HCT116 (cell line): ENCODE measurements at regions not wholly inside any gene's neighbourhood (a gene's known extent, or its start where the extent isn't known, plus 50 kb on each side); places are given as distances from the start of the nearest gene placed in this dataset.

Experiments
- ATAC-seq: fragments of 200-7000 bp; cut with Tn5 transposase; 2 replicates; pipeline ENCODE4 v1.9.1; 2020; ENCODE audit warnings: mild to moderate bottlenecking, moderate library complexity
- BruUV-seq: library from RNA; stranded (reverse); fragments of 400-500 nt; replicated peaks from 2 replicates; lab custom pipeline; 2021; lab: Mats Ljungman, UMichigan
- CTCF ChIA-PET: fragments of 300-600 bp; sonication (Branson Sonifier 250); formaldehyde crosslinking; loops from one replicate; lab custom pipeline; 2021; ENCODE audit warnings: antibody characterized with exemption; lab: Charles Lee
- POLR2A ChIA-PET: fragments of 300-600, 350-600 bp; sonication (Branson Sonifier 250); formaldehyde crosslinking; loops from one replicate; lab custom pipeline; 2021; ENCODE audit warnings: antibody characterized with exemption; lab: Charles Lee
- RAD21 ChIA-PET, 2 experiments: fragments of 300-600 bp; sonication (Branson Sonifier 250); formaldehyde crosslinking; loops; one replicate each; lab custom pipeline; 2023; ENCODE audit warnings: low total read pairs in 2 of 2; ENCODE audit not compliant: uncharacterized antibody in 2 of 2, unreplicated experiment in 2 of 2, low non-redundant PET in 1 of 2; lab: Charles Lee
- DNase-seq: peaks from one replicate; pipeline ENCODE4 v3.0.0-alpha.2; 2010; ENCODE audit warnings: low read depth, low spot score
- H2AFZ ChIP-seq: fragments of 200-600 bp; shearing (Covaris generic), sonication (generic); 2 replicates; pipeline ENCODE4 v1.6.1; 2017; ENCODE audit warnings: low read depth, mixed run types, mixed read lengths, antibody characterized with exemption, low read length; ENCODE audit not compliant: poor library complexity, severe bottlenecking
- H3K27ac ChIP-seq: 2 replicates; pipeline ENCODE4 v1.5.1; 2012; ENCODE audit warnings: low read depth, low read length
- H3K27me3 ChIP-seq: fragments of 200-600 bp; sonication (generic); 2 replicates; pipeline ENCODE4 v1.6.1; 2016; ENCODE audit warnings: mixed run types, low read length, mixed read lengths; ENCODE audit not compliant: insufficient read depth
- H3K36me3 ChIP-seq, 2 experiments: fragments of 200-500 bp in 1 of 2; fragments of 200-600 bp in 1 of 2; sonication (Bioruptor generic) in 1 of 2; sonication (generic) in 1 of 2; 2 replicates each; pipeline versions ENCODE4 v1.5.1 to v1.6.1; 2014 to 2016; ENCODE audit warnings: low read length in 2 of 2, inconsistent platforms in 1 of 2, mixed read lengths in 1 of 2, mixed run types in 1 of 2; ENCODE audit not compliant: insufficient read depth in 2 of 2, control insufficient read depth in 1 of 2
- H3K4me1 ChIP-seq, 2 experiments: fragments of 200-600 bp in 1 of 2; sonication (generic) in 1 of 2; 2 replicates each; pipeline versions ENCODE4 v1.5.1 to v1.6.1; 2012 to 2017; ENCODE audit warnings: low read length in 2 of 2, inconsistent platforms in 1 of 2, mild to moderate bottlenecking in 1 of 2, mixed read lengths in 1 of 2, mixed run types in 1 of 2, moderate library complexity in 1 of 2; ENCODE audit not compliant: insufficient read depth in 2 of 2, control insufficient read depth in 1 of 2
- H3K4me2 ChIP-seq: fragments of 200-600 bp; sonication (generic); 2 replicates; pipeline ENCODE4 v1.6.1; 2017; ENCODE audit warnings: mixed run types, low read length, mixed read lengths
- H3K4me3 ChIP-seq, 2 experiments: fragments of 200-600 bp in 1 of 2; sonication (generic) in 1 of 2; replicated peaks in 1 of 2; 2 replicates each; pipeline ENCODE4 v1.5.1; 2011 to 2016; ENCODE audit warnings: low read length in 2 of 2, control low read depth in 1 of 2, low read depth in 1 of 2, mild to moderate bottlenecking in 1 of 2, mixed read lengths in 1 of 2, mixed run types in 1 of 2
- H3K79me2 ChIP-seq: fragments of 200-600 bp; sonication (generic); 2 replicates; pipeline ENCODE4 v1.6.1; 2017; ENCODE audit warnings: mild to moderate bottlenecking, mixed run types, low read length, moderate library complexity, mixed read lengths; ENCODE audit not compliant: insufficient read depth
- H3K9ac ChIP-seq: fragments of 200-600 bp; sonication (generic); 2 replicates; pipeline ENCODE4 v1.6.1; 2016; ENCODE audit warnings: low read length, mixed read lengths
- H3K9me2 ChIP-seq: fragments of 200-600 bp; sonication (generic), shearing (Covaris generic); 2 replicates; pipeline ENCODE4 v1.6.1; 2017; ENCODE audit warnings: mixed run types, mild to moderate bottlenecking, moderate library complexity; ENCODE audit not compliant: insufficient read depth
- H3K9me3 ChIP-seq, 2 experiments: fragments of 200-500 bp in 1 of 2; fragments of 200-600 bp in 1 of 2; sonication (Bioruptor generic) in 1 of 2; sonication (generic) in 1 of 2; 2 replicates each; pipeline ENCODE4 v1.6.1; 2014 to 2017; ENCODE audit warnings: low read length in 2 of 2, mixed read lengths in 2 of 2, inconsistent platforms in 1 of 2, low read depth in 1 of 2, mild to moderate bottlenecking in 1 of 2, mixed run types in 1 of 2, moderate library complexity in 1 of 2; ENCODE audit not compliant: control insufficient read depth in 1 of 2, insufficient read depth in 1 of 2
- H4K20me1 ChIP-seq: fragments of 200-600 bp; sonication (generic), shearing (Covaris generic); 2 replicates; pipeline ENCODE4 v1.6.1; 2017; ENCODE audit warnings: mixed run types, mild to moderate bottlenecking, moderate library complexity; ENCODE audit not compliant: insufficient read depth
- CBX3 ChIP-seq: IDR thresholded peaks from 2 replicates; pipeline ENCODE4 v1.6.1; 2012; ENCODE audit warnings: low read depth
- CEBPB ChIP-seq: IDR thresholded peaks from 2 replicates; pipeline ENCODE4 v1.6.1; 2012; ENCODE audit warnings: low read depth
- EGR1 ChIP-seq: IDR thresholded peaks from 2 replicates; pipeline ENCODE4 v1.6.1; 2012; ENCODE audit warnings: low read depth
- EZH2phosphoT487 ChIP-seq: fragments of 200-600 bp; IDR thresholded peaks from 2 replicates; pipeline ENCODE4 v1.6.1; 2018; ENCODE audit warnings: antibody characterized with exemption, borderline replicate concordance
- JUND ChIP-seq: IDR thresholded peaks from 2 replicates; pipeline ENCODE4 v1.6.1; 2012
- POLR2AphosphoS5 ChIP-seq: IDR thresholded peaks from 2 replicates; pipeline ENCODE4 v1.6.1; 2011; ENCODE audit warnings: mild to moderate bottlenecking, low read depth, low read length, moderate library complexity
- SRF ChIP-seq: IDR thresholded peaks from 2 replicates; pipeline ENCODE4 v1.6.1; 2012; ENCODE audit warnings: low read depth
- TCF7L2 ChIP-seq: IDR thresholded peaks from 2 replicates; pipeline ENCODE4 v1.7.0; 2011; ENCODE audit warnings: borderline replicate concordance, inconsistent platforms; ENCODE audit not compliant: insufficient read depth, insufficient read length; ENCODE audit errors: extremely low read depth
- ZBTB33 ChIP-seq: IDR thresholded peaks from 2 replicates; pipeline ENCODE4 v1.6.1; 2011; ENCODE audit warnings: mild to moderate bottlenecking, low read length, moderate library complexity; ENCODE audit not compliant: insufficient replicate concordance; ENCODE audit errors: extremely low read depth
- intact Hi-C: fragments of 100-400 bp; cut with micrococcal nuclease; formaldehyde crosslinking; loops from 2 replicates; pipeline ENCODE4 v1.10.0; 2022
- TF ChIP-seq, protein P1 (sequence below): IDR thresholded peaks from 2 replicates; pipeline ENCODE4 v1.6.1; 2012; ENCODE audit warnings: low read depth
- TF ChIP-seq, protein P2 (sequence below): IDR thresholded peaks from 2 replicates; pipeline ENCODE4 v1.6.1; 2012

GRCh38 chr3:17949101-17949500 lies 206.7 kb upstream of the TBC1D5 start:
- H3K4me2 ChIP-seq: no peak overlapping the region
- H2AFZ ChIP-seq: no peak overlapping the region
- TF ChIP-seq POLR2AphosphoS5 (no peak), EZH2phosphoT487 (no peak), SRF (no peak), CBX3 (no peak), EGR1 (no peak), TCF7L2 (no peak), CEBPB (no peak), ZBTB33 (no peak), JUND (no peak)
- TF ChIP-seq, protein P1, sequence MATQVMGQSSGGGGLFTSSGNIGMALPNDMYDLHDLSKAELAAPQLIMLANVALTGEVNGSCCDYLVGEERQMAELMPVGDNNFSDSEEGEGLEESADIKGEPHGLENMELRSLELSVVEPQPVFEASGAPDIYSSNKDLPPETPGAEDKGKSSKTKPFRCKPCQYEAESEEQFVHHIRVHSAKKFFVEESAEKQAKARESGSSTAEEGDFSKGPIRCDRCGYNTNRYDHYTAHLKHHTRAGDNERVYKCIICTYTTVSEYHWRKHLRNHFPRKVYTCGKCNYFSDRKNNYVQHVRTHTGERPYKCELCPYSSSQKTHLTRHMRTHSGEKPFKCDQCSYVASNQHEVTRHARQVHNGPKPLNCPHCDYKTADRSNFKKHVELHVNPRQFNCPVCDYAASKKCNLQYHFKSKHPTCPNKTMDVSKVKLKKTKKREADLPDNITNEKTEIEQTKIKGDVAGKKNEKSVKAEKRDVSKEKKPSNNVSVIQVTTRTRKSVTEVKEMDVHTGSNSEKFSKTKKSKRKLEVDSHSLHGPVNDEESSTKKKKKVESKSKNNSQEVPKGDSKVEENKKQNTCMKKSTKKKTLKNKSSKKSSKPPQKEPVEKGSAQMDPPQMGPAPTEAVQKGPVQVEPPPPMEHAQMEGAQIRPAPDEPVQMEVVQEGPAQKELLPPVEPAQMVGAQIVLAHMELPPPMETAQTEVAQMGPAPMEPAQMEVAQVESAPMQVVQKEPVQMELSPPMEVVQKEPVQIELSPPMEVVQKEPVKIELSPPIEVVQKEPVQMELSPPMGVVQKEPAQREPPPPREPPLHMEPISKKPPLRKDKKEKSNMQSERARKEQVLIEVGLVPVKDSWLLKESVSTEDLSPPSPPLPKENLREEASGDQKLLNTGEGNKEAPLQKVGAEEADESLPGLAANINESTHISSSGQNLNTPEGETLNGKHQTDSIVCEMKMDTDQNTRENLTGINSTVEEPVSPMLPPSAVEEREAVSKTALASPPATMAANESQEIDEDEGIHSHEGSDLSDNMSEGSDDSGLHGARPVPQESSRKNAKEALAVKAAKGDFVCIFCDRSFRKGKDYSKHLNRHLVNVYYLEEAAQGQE: no peak
- TF ChIP-seq, protein P2, sequence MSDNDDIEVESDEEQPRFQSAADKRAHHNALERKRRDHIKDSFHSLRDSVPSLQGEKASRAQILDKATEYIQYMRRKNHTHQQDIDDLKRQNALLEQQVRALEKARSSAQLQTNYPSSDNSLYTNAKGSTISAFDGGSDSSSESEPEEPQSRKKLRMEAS: no peak
- H3K27ac ChIP-seq: no peak overlapping the region
- intact Hi-C loops: no loop called here
- no peaks in the 10 kb centered on the region for H3K9me3 ChIP-seq
- no peaks in the 10 kb centered on the region for H3K79me2 ChIP-seq
- H3K27me3 ChIP-seq: no peaks in the 10 kb centered on the region
- CTCF ChIA-PET: no interaction called here
- H3K4me1 ChIP-seq: no peaks in the 10 kb centered on the region
- no peaks in the 10 kb centered on the region; the same call in 1 of the 2 replicates for H3K9me2 ChIP-seq
- DNase-seq (no peak), ATAC-seq (no peak)
- H3K4me3 ChIP-seq: no peak overlapping the region
- H3K9ac ChIP-seq: no peak overlapping the region
- POLR2A ChIA-PET: no interaction called here
- no peaks in the 10 kb centered on the region for H3K36me3 ChIP-seq
- RAD21 ChIA-PET: no interaction called here
- no peaks in the 10 kb centered on the region for H4K20me1 ChIP-seq
- BruUV-seq: no TSS peak
